Activated gamma-delta T cell treated with Interleukin-2 at 50 U/mL for 16 hours (primary cell): ENCODE measurements at regions not wholly inside any gene's neighbourhood (a gene's known extent, or its start where the extent isn't known, plus 50 kb on each side); places are given as distances from the start of the nearest gene placed in this dataset.

Experiments
- DNase-seq: peaks from one replicate; pipeline ENCODE4 v3.0.0-alpha.2; 2020

DNA sequence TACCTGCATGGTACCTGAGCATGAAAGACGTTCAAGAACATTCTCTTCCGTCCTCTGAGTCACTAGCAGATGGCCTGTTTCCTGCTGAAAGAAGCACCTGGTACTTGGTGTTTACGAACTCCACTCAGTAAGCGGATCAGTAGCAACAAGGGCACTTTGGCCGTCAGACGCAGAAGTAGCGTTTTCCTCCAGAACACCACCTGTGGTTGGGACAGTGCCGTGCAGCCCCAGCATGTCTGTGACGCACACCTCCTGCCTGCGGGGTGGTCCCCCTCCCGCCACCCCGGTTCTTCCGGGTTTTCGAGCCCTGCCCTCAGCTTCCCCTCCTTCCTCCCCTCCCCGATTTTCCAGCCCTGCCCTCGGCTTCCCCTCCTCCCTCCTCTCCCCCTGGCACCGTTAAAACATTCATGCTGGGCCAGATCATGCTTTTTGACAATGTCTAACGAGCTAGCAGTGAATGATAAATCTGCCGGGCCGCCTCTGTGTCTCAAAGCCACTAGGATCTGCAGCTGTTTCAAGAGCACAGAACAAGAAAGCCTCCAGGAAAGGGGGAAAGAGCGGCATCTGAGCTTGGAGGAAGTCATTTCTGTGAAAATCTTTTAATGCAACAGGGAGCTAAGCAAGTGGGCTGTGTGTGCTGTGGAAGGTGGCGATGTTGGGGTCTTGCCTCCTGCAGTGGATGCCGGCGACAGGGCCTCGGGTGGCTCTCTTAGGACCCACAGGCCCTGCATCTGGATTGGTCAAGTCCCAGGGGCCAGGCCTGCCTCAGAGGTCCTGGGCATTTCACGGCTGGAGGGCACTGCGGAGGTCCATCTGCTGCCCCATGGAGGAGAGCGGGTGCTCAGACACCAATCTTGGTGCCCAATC lies 207.9 kb downstream of the ERMARD start:
- DNase-seq = peak; percentile 50

DNA sequence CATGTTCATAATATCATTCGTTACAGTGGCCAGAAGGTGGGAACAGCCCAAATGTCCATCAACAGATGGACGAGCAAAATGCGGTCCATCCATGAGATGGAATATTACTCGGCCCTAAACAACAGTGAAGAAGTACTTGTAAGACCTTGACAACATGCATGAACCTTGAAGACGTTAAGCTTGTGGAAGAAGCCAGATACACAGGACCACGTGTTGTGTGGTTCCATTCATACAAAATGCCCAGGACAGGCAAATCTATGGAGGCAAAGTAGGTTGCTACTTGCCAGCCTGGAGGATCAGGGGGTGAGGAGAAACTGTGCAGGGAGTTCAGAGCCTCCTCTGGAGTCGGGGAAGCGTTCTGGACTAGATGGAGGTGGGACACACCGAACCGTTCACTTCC lies 207.1 kb downstream of the ERMARD start:
- no peak for DNase-seq

GRCh38 chr6:169957351-169957963 lies 206.0 kb downstream of the ERMARD start:
- DNase-seq = no peak

- DNase-seq = no peak
Observed at GRCh38 chr6:169956580-169956979, 205.2 kb downstream of the ERMARD start.

- DNase-seq = no peak
Observed at GRCh38 chr6:169955731-169956437, 204.5 kb downstream of the ERMARD start.

DNA sequence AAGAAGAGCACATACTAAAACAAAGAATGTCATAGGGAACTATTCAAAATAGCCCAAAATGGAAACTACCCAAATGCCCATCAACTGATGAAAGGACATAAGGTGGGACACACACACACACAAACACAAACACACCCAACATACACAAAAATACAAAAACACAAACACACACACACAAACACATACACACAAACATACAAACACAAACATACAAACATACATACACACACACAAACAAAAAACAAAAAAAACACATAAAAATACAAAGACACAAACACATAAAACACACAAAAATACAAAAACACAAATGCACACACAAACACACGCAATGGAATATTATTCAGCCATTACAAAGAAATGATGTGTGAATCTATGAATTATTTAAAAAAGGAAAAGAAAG lies 203.6 kb downstream of the ERMARD start:
- no peak for DNase-seq

DNA sequence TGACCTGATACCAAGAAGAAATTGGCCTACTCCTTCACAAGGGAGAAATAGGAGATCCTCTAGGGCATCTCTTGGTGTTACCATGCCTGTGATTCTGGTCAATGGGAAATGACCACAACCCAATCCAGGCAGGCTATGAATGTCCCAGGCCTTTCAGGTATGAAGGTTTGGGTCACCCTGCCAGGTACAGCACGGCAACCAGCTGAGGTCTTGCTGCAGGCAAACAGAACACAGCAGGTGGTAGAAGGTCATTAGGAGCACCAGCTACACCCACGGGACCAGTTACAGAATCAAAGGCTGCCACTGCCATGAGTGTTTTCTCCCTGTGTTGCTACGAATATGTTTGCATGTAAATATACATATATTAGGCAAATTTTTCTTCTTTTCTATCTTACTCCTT lies 202.3 kb downstream of the ERMARD start:
- DNase-seq = no peak

DNA sequence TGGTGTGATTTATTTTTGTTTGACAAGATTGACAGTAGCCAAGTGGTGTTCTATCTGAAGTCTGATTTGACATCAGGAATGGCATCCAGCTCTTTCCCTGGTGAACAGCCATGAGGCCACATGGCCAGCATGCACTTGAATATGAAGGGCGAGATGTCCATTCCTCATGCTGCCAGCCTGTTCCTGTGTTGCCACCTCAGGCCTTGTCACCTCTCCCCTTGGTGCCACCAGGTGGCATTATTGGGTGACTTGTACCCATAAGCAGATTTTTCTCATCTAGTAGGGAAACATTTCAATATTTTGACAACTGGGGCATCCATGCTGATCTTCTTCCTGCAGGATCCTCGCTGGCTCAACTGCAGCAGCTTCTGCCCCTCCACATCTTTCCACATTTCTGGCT lies 199.1 kb downstream of the ERMARD start:
- peak; percentile 22 for DNase-seq

GRCh38 chr6:169949511-169950097 lies 198.2 kb downstream of the ERMARD start:
- no peak for DNase-seq

DNA sequence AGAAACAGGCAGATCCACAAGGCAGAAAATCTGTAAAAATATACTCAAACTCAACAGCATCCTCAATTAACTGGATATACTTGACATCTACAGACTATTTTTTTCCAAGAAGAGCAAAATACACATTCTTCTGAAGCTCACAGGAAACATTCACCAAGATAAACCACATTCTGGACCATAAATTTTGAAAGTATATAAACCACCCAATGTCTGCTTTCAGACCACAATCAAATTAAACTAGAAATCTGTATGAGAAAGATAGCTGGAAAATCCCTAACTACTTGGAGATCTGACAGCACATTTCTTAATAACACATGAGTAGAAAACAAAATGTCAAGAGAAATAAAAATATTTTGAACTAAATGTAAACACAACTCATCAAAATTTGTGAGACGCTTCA lies 195.5 kb downstream of the ERMARD start:
- no peak for DNase-seq

GRCh38 chr6:169945117-169945516 lies 193.7 kb downstream of the ERMARD start:
- DNase-seq = no peak

- no peak for DNase-seq
Observed at GRCh38 chr6:169944415-169944814, 193.0 kb downstream of the ERMARD start.

DNA sequence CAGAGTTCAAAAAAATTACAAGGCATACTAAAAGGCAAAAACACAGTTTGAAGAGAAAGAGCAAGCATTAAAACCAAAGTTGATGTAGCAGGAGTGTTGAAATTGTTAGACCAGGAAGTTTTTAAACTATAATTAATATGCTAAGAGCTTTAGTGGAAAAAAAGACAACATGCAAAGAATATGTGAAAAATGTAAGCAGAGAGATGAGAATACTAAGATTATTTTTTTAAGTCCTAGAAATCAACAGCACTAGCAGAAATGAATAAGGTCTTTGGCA lies 192.6 kb downstream of the ERMARD start:
- DNase-seq = no peak

DNA sequence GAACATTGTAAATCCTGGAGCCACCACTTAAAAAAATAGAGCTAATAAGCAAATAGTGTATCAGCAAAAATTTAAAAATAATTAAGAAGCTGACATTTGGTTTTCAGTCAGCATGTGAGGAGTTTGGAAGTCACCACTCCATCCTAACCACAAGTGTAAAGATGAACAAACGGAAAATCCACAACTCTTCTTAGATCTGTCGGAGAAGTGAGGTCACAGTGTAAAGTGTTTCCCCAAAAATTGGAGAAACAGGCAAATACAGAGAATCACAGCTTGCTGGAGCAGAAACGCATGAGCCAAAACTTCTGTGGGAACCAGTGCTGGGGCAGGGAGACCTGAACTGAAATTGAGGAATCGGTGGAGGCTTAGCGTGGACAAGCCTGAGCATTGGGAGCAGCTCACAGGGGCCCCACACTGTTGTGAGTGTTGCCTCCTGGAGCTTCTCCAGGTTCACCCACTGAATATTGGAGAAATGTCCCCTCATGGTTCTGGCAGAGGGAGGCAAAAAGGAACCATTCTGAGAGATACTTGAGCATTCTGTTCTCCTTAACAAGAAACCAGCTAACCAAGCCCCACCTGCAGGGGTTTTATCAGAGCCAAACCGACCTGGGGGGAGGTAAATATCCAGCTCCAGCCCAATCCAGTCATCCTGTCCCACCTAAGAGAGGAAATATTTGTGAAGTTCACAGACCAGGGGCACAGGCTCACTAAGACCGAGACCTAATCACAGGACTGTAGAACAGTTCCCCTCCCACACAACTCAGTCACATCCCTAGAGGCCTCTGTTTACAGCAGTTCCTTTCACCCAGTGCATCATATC lies 192.0 kb downstream of the ERMARD start:
- no peak for DNase-seq

- no peak for DNase-seq
Observed at GRCh38 chr6:169942173-169942572, 190.8 kb downstream of the ERMARD start.

- DNase-seq = no peak
Observed at GRCh38 chr6:169940481-169941271, 189.3 kb downstream of the ERMARD start.

DNA sequence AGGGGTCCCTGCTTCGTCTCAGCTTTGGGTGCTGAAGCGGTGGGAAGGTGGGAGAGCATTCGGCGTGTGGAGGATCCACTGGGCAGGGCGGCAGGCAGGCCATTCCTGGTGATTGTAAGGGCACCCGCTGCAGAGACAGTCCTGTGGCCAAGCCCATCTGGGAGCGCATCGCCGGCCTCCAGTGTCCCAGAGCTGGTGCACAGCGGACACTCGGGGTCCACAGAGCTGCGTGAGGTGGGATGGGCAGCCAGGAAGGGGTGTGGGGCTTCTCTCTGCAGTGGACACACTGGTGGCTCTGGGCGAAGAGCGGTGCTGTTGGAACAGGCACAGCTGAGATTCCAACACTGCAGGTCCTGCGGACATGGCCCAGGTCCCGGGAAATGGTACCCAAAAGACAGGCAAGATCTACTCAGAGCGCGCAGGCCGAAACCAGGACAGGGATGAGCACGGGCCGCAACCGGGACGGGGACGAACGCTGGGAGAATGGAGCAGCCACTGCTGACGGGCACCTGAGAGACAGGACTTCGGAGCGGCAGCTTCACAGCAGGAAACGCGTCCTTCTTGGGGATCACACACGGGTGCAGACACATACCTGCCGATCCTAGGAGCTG lies 188.2 kb downstream of the ERMARD start:
- DNase-seq = no peak

DNA sequence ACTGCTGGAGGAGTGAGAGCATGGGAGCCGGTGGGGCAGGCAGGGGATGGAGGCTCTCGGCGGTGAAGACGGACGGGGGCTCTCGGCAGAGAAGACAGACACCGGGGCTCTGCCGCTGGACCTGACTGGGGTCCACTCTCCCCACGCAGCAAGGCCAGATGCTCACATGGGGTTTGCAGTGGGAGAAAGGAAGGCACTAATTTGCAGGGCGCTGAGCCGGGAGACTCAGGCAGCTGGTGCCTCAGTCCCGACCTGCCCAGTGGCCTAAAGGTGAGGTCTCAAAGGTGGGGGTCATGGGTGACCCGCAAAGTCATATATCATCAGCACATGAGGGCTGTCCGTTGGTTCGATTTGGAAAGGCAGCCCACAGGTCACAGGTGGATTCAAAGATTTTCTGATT lies 187.3 kb downstream of the ERMARD start:
- DNase-seq = no peak

DNA sequence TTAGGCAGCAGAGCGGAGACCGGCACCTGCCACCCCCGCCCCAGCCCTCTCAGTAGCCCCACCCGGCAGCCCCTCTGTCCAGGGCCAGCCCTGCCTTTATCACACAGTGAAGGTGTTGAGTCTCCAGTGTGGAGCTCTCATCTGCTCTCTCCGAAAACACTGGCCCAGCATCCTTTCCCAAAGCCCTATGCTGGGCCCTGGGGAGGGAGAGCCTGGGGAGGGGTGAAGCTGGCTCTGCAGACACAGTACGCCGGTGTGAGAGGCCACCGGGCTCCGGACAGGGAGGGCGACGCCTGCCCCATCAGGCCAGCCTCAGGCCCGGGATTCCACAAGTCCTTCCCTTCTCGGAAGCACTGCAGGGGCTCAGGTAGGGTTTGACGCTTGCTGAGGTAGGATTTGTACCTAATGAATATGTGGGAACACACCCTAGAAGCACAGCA lies 186.9 kb downstream of the ERMARD start:
- no peak for DNase-seq

GRCh38 chr6:169937389-169938261 lies 186.2 kb downstream of the ERMARD start:
- DNase-seq = no peak
